GM23248 (cell line): ENCODE measurements at regions not wholly inside any gene's neighbourhood (a gene's known extent, or its start where the extent isn't known, plus 50 kb on each side); places are given as distances from the start of the nearest gene placed in this dataset.

ENCODE experiments used
- EZH2 ChIP-seq: fragments of 200-600 bp; sonication (generic); IDR thresholded peaks from 2 replicates; pipeline ENCODE4 v1.6.1; 2018; ENCODE audit warnings: antibody characterized with exemption, mild to moderate bottlenecking; ENCODE audit not compliant: insufficient read depth, poor library complexity, severe bottlenecking
- EZH2phosphoT487 ChIP-seq: fragments of 200-600 bp; sonication (generic); IDR thresholded peaks from 2 replicates; pipeline ENCODE4 v1.6.1; 2018; ENCODE audit warnings: antibody characterized with exemption, moderate library complexity, mild to moderate bottlenecking, low read depth; ENCODE audit not compliant: insufficient read depth

GRCh38 chr3:34011171-34012101 is 213.0 kb downstream of the PDCD6IP start:
- TF ChIP-seq EZH2phosphoT487 (no peak), EZH2 (no peak)
